ENCODE measurements at regions not wholly inside any gene's neighbourhood (a gene's known extent, or its start where the extent isn't known, plus 50 kb on each side); places are given as distances from the start of the nearest gene placed in this dataset.

GRCh38 chr9:21695443-21695842, 107.0 kb upstream of the MTAP start:
- ATAC-seq (no peak), FAIRE-seq (no peak), DNase-seq (ENCODE audit: low spot score) (no peak)
- ChIA-PET CTCF (ENCODE audit: low intra/inter-chr PET ratio, low total read pairs) (no interaction called here), POLR2A (no interaction called here)
- in situ Hi-C loops (cut with HindIII; ENCODE audit: extremely low pct_ligation_motif_present, low pct_unique_long_range_greater_than_20kb): no loop called here
- H3K27ac ChIP-seq (ENCODE audit: extremely low read length, insufficient read depth, low read length): no peak overlapping the region
- no TSS peak for BruUV-seq (replicated peaks)
- H3K27me3 ChIP-seq (ENCODE audit: control insufficient read depth in 1 of 2, insufficient read depth in 2 of 2, low read length in 2 of 2): no peaks in the 10 kb centered on the region
- no peaks in the 10 kb centered on the region for H4K20me1 ChIP-seq (ENCODE audit: insufficient read depth, low read length)
- no peak overlapping the region for H2AFZ ChIP-seq (ENCODE audit: low read length)
- no peak overlapping the region for H3K4me2 ChIP-seq (ENCODE audit: low read depth, low read length)
- 59% methylated on average over 13 of the region's 14 CpGs for WGBS (ENCODE audit: low lambda C conversion rate)
- H3K79me2 ChIP-seq (ENCODE audit: insufficient read depth, low read length): no peaks in the 10 kb centered on the region
- H3K4me3 ChIP-seq (replicated peaks in 1 of 3; ENCODE audit: insufficient read depth in 1 of 3, low read depth in 2 of 3, low read length in 3 of 3): no peak overlapping the region
- no peaks in the 10 kb centered on the region for H3K36me3 ChIP-seq (replicated peaks in 1 of 2; ENCODE audit: control insufficient read depth in 1 of 2, insufficient read depth in 2 of 2, low read length in 2 of 2)
- no peaks in the 10 kb centered on the region for H3K9me3 ChIP-seq (ENCODE audit: low read length)
- intact Hi-C loops (cut with micrococcal nuclease; ENCODE audit: unreplicated experiment): no loop called here
- no peaks in the 10 kb centered on the region for H3K4me1 ChIP-seq (ENCODE audit: insufficient read depth, low read length)
- H3K9ac ChIP-seq (ENCODE audit: insufficient read depth, low read depth, low read length): no peak overlapping the region
- TF ChIP-seq ELK4 (CRISPR knock-in tag; IDR thresholded peaks at IDR 0.05; ENCODE audit: borderline replicate concordance) (no peak), REPIN1 (CRISPR knock-in tag; IDR thresholded peaks at IDR 0.05; ENCODE audit: borderline replicate concordance, low read depth) (no peak), ZNF264 (CRISPR knock-in tag; IDR thresholded peaks at IDR 0.05) (no peak), ZNF318 (CRISPR knock-in tag; IDR thresholded peaks at IDR 0.05) (no peak), NFKB2 (CRISPR knock-in tag; IDR thresholded peaks at IDR 0.05; ENCODE audit: borderline replicate concordance) (no peak), WIZ (CRISPR knock-in tag; IDR thresholded peaks at IDR 0.05) (no peak), SMARCE1 (IDR thresholded peaks at IDR 0.05; ENCODE audit: borderline replicate concordance) (no peak), EHMT2 (IDR thresholded peaks at IDR 0.05; ENCODE audit: borderline replicate concordance, low read depth, low read length) (no peak), E2F2 (CRISPR knock-in tag; IDR thresholded peaks at IDR 0.05; ENCODE audit: borderline replicate concordance) (no peak), RFX1 (IDR thresholded peaks at IDR 0.05) (no peak)

All from HepG2 (cell line).